Choroid plexus epithelial cell (primary cell): ENCODE measurements at regions not wholly inside any gene's neighbourhood (a gene's known extent, or its start where the extent isn't known, plus 50 kb on each side); places are given as distances from the start of the nearest gene placed in this dataset.
A peak's percentile ranks its signal among the peaks of the same experiment; 100 is the strongest.

Experiments
- DNase-seq: peaks from one replicate; pipeline ENCODE4 v3.0.0-alpha.2; 2010; ENCODE audit warnings: low read depth
- H3K4me3 ChIP-seq: 2 replicates; pipeline ENCODE4 v1.5.1; 2011; ENCODE audit warnings: low read depth, mild to moderate bottlenecking, control low read depth, low read length, moderate library complexity
- TF ChIP-seq, protein P1 (sequence below): conservative IDR thresholded peaks from 2 replicates; pipeline ENCODE4 v1.5.1; 2011; ENCODE audit warnings: low read depth, mild to moderate bottlenecking, control low read depth, inconsistent platforms, low read length, moderate library complexity

- no peak for DNase-seq
- TF ChIP-seq, protein P1, sequence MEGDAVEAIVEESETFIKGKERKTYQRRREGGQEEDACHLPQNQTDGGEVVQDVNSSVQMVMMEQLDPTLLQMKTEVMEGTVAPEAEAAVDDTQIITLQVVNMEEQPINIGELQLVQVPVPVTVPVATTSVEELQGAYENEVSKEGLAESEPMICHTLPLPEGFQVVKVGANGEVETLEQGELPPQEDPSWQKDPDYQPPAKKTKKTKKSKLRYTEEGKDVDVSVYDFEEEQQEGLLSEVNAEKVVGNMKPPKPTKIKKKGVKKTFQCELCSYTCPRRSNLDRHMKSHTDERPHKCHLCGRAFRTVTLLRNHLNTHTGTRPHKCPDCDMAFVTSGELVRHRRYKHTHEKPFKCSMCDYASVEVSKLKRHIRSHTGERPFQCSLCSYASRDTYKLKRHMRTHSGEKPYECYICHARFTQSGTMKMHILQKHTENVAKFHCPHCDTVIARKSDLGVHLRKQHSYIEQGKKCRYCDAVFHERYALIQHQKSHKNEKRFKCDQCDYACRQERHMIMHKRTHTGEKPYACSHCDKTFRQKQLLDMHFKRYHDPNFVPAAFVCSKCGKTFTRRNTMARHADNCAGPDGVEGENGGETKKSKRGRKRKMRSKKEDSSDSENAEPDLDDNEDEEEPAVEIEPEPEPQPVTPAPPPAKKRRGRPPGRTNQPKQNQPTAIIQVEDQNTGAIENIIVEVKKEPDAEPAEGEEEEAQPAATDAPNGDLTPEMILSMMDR, result no peak
- H3K4me3 ChIP-seq, result no peak overlapping the region
Measured at GRCh38 chr2:125185691-125186270, 1160.7 kb downstream of the CNTNAP5 start.

DNA sequence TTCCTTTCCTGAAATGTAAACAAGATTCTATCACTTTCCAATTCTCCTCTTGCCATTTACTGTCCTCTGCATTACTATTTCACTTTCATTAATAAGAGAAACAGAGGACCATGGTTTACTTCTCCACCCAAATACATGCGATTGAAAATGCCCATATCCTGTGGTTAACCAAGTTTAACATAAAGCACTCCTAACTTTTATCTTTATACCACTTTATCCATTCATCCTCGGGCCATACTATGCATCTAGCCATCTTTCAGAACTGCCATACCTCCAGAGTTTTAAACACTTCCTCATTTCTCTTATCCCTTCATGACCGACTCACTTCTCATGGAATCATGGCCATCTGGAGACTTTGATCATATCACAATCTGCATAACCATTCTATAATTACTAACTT is 1182.3 kb downstream of the CNTNAP5 start:
- no peak for DNase-seq
- TF ChIP-seq, protein P1, result no peak
- H3K4me3 ChIP-seq, result no peak overlapping the region

GRCh38 chr2:125216321-125216720 is 1191.2 kb downstream of the CNTNAP5 start:
- no peak for DNase-seq
- TF ChIP-seq, protein P1, result no peak
- H3K4me3 ChIP-seq, result no peak overlapping the region

DNA sequence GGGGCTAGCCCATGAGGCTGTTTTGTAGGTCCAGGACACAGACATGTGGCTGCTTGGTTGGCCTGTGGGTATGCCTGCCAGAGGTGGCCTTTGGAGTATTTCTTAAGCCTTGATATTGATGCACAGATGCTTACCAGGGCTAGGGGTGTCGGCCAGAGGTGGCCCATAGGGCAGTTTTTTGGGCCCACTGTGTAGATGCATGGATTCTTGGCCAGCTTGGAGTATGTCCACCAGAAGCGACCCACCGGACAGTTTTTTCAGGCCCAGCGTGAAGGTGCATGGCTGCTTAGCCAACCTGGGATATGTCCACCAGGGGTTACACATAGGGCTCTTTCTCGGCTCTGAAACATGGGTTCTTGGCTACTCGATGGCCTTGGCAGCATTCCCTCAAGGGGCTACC is 1199.1 kb downstream of the CNTNAP5 start:
- no peak overlapping the region for H3K4me3 ChIP-seq
- DNase-seq, result no peak
- TF ChIP-seq, protein P1, result no peak

GRCh38 chr2:125224830-125225229 is 1199.7 kb downstream of the CNTNAP5 start:
- no peak overlapping the region for H3K4me3 ChIP-seq
- TF ChIP-seq, protein P1, result no peak
- DNase-seq, result no peak

DNA sequence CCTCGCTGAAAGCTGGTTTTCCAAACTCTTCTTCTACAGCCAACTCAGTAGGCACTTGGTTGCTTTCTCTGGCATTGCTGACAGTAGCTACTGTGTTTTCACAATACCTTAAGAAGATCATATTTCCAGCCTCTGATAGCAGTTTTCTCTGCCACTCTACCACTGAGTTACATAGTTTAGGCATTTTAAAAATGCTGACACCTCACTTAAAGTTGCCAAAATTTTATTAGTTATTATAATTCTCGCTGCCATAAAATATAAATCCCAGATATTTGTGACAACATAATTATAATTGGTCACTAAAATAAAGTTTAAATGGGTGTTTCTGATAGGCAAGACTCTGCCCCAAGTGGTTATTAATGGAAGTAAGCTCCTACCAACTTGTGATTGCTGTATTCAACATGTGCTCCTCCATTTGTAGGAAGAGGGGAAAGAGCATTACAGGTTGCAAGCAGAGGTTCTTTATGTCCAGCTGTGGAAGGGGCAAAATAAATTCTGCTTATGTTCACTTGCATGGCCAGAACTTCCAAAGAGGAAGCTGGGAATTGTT is 1202.8 kb downstream of the CNTNAP5 start:
- TF ChIP-seq, protein P1, result no peak
- DNase-seq, result peak; percentile 0
- H3K4me3 ChIP-seq, result no peak overlapping the region

DNA sequence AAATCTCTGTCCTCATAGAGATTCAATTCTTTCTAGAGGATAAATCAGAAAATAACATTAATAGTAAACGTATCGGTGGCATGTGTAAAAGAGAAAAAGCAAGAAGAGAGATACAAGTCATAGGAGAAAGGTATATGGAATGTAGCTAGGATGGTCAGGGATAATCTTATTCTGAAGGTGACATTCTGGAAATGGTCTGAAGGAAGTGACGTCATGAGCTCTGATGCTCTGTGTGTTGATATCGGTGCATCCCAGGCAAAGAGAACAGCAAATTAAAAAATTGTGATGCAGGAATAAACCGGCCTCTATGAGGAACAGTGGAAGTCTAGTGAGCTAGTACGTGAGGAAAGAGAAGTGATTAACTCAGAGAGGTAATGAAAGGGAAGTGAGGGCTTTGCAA is 1215.8 kb downstream of the CNTNAP5 start:
- TF ChIP-seq, protein P1, result no peak
- H3K4me3 ChIP-seq, result no peak overlapping the region
- DNase-seq, result no peak
